Kidney glomerular epithelial cell (primary cell): ENCODE measurements at regions not wholly inside any gene's neighbourhood (a gene's known extent, or its start where the extent isn't known, plus 50 kb on each side); places are given as distances from the start of the nearest gene placed in this dataset.

Experiments used
- DNase-seq: peaks from one replicate; lab custom pipeline; 2025; lab: John Stamatoyannopoulos, UW

- no peak for DNase-seq
Measured at GRCh38 chr7:108973075-108973474, 403.4 kb downstream of the DNAJB9 start.

GRCh38 chr7:108974641-108975040 lies 405.0 kb downstream of the DNAJB9 start:
- no peak for DNase-seq

- DNase-seq: no peak
Measured at GRCh38 chr7:108985037-108985436, 415.4 kb downstream of the DNAJB9 start.

- no peak for DNase-seq
Measured at GRCh38 chr7:108989319-108989718, 419.6 kb downstream of the DNAJB9 start.

GRCh38 chr7:108997480-108997879 lies 427.8 kb downstream of the DNAJB9 start:
- no peak for DNase-seq

- DNase-seq: no peak
Measured at GRCh38 chr7:109003742-109004141, 434.1 kb downstream of the DNAJB9 start.

GRCh38 chr7:109009636-109010035 lies 440.0 kb downstream of the DNAJB9 start:
- no peak for DNase-seq

- DNase-seq: no peak
Measured at GRCh38 chr7:109020251-109020650, 450.6 kb downstream of the DNAJB9 start.

- no peak for DNase-seq
Measured at GRCh38 chr7:109021390-109021789, 451.7 kb downstream of the DNAJB9 start.

- no peak for DNase-seq
Measured at GRCh38 chr7:109029866-109030265, 460.2 kb downstream of the DNAJB9 start.

GRCh38 chr7:109044691-109045090 lies 475.0 kb downstream of the DNAJB9 start:
- no peak for DNase-seq

- no peak for DNase-seq
Measured at GRCh38 chr7:109049366-109049765, 479.7 kb downstream of the DNAJB9 start.

GRCh38 chr7:109059089-109059488 lies 489.4 kb downstream of the DNAJB9 start:
- no peak for DNase-seq

GRCh38 chr7:109062798-109063197 lies 493.1 kb downstream of the DNAJB9 start:
- no peak for DNase-seq

GRCh38 chr7:109073543-109073942 lies 503.9 kb downstream of the DNAJB9 start:
- no peak for DNase-seq

- DNase-seq: no peak
Measured at GRCh38 chr7:109076396-109076972, 506.8 kb downstream of the DNAJB9 start.

- DNase-seq: no peak
Measured at GRCh38 chr7:109091042-109091441, 521.4 kb downstream of the DNAJB9 start.

- DNase-seq: no peak
Measured at GRCh38 chr7:109092268-109092667, 522.6 kb downstream of the DNAJB9 start.

GRCh38 chr7:109101332-109101731 lies 531.7 kb downstream of the DNAJB9 start:
- DNase-seq: no peak

GRCh38 chr7:109109558-109109957 lies 539.9 kb downstream of the DNAJB9 start:
- no peak for DNase-seq

- no peak for DNase-seq
Measured at GRCh38 chr7:109111086-109111485, 541.4 kb downstream of the DNAJB9 start.

GRCh38 chr7:109121599-109122300 lies 552.1 kb downstream of the DNAJB9 start:
- DNase-seq: no peak

GRCh38 chr7:109125001-109125400 lies 555.3 kb downstream of the DNAJB9 start:
- no peak for DNase-seq
